ENCODE measurements at regions not wholly inside any gene's neighbourhood (a gene's known extent, or its start where the extent isn't known, plus 50 kb on each side); places are given as distances from the start of the nearest gene placed in this dataset.

- Histone ChIP-seq H3K27me3 (ENCODE audit: insufficient read depth, low read depth, low read length) (no peaks in the 10 kb centered on the region), H3K9me2 (ENCODE audit: insufficient read depth, low read length) (no peaks in the 10 kb centered on the region), H3K79me2 (replicated peaks; ENCODE audit: insufficient read depth, low read length) (no peaks in the 10 kb centered on the region), H3K9me3 (ENCODE audit: low read length) (no peaks in the 10 kb centered on the region), H3K9ac (ENCODE audit: low read length) (no peak overlapping the region), H2AFZ (ENCODE audit: low read depth, low read length) (no peak overlapping the region), H3F3A (ENCODE audit: insufficient read depth, low read length, poor library complexity, severe bottlenecking) (peaks cover 4% of the 10 kb centered on the region), H4K20me1 (ENCODE audit: insufficient read depth) (no peaks in the 10 kb centered on the region), H3K27ac (ENCODE audit: low read length) (no peak overlapping the region), H3K4me2 (ENCODE audit: low read length) (no peak overlapping the region), H3K36me3 (ENCODE audit: insufficient read depth, low read length) (no peaks in the 10 kb centered on the region), H3K4me3 (ENCODE audit: low read length) (no peak overlapping the region)
- TF ChIP-seq MXI1 (conservative IDR thresholded peaks at IDR 0.05; ENCODE audit: poor library complexity, severe bottlenecking) (no peak), EP300 (conservative IDR thresholded peaks at IDR 0.05; ENCODE audit: poor library complexity, severe bottlenecking) (no peak)
These were observed 579.6 kb upstream of the NXPH2 start for GRCh38 chr2:139359818-139360217.

GRCh38 chr2:139357972-139358371, 577.8 kb upstream of the NXPH2 start:
- Histone ChIP-seq H3K4me3 (ENCODE audit: low read length) (no peak overlapping the region), H4K20me1 (ENCODE audit: insufficient read depth) (no peaks in the 10 kb centered on the region), H3K9ac (ENCODE audit: low read length) (no peak overlapping the region), H2AFZ (ENCODE audit: low read depth, low read length) (no peak overlapping the region), H3K79me2 (replicated peaks; ENCODE audit: insufficient read depth, low read length) (no peaks in the 10 kb centered on the region), H3K9me2 (ENCODE audit: insufficient read depth, low read length) (no peaks in the 10 kb centered on the region), H3K27me3 (ENCODE audit: insufficient read depth, low read depth, low read length) (no peaks in the 10 kb centered on the region), H3K36me3 (ENCODE audit: insufficient read depth, low read length) (no peaks in the 10 kb centered on the region), H3K27ac (ENCODE audit: low read length) (no peak overlapping the region), H3F3A (ENCODE audit: insufficient read depth, low read length, poor library complexity, severe bottlenecking) (peaks cover 4% of the 10 kb centered on the region), H3K4me2 (ENCODE audit: low read length) (no peak overlapping the region), H3K9me3 (ENCODE audit: low read length) (peaks cover 5% of the 10 kb centered on the region)
- no peak for TF ChIP-seq EP300 (conservative IDR thresholded peaks at IDR 0.05; ENCODE audit: poor library complexity, severe bottlenecking)

GRCh38 chr2:139354518-139354917, 574.3 kb upstream of the NXPH2 start:
- Histone ChIP-seq H4K20me1 (ENCODE audit: insufficient read depth) (no peaks in the 10 kb centered on the region), H2AFZ (ENCODE audit: low read depth, low read length) (no peak overlapping the region), H3K36me3 (ENCODE audit: insufficient read depth, low read length) (no peaks in the 10 kb centered on the region), H3K4me3 (ENCODE audit: low read length) (no peak overlapping the region), H3K27ac (ENCODE audit: low read length) (no peak overlapping the region), H3K9ac (ENCODE audit: low read length) (no peak overlapping the region), H3K27me3 (ENCODE audit: insufficient read depth, low read depth, low read length) (no peaks in the 10 kb centered on the region), H3K9me2 (ENCODE audit: insufficient read depth, low read length) (no peaks in the 10 kb centered on the region), H3K9me3 (ENCODE audit: low read length) (peaks cover 5% of the 10 kb centered on the region), H3F3A (ENCODE audit: insufficient read depth, low read length, poor library complexity, severe bottlenecking) (no peaks in the 10 kb centered on the region), H3K79me2 (replicated peaks; ENCODE audit: insufficient read depth, low read length) (no peaks in the 10 kb centered on the region), H3K4me2 (ENCODE audit: low read length) (no peak overlapping the region)
- no peak for TF ChIP-seq POLR2AphosphoS5 (IDR thresholded peaks at IDR 0.05)
- TF ChIP-seq EZH2 (IDR thresholded peaks at IDR 0.05; ENCODE audit: borderline replicate concordance, insufficient read depth, low read length, poor library complexity, severe bottlenecking), result no peak
- no peak for TF ChIP-seq MXI1 (conservative IDR thresholded peaks at IDR 0.05; ENCODE audit: poor library complexity, severe bottlenecking)
- TF ChIP-seq RAD21 (conservative IDR thresholded peaks at IDR 0.05), result no peak
- TF ChIP-seq TAF1 (IDR thresholded peaks at IDR 0.05; ENCODE audit: low read depth), result no peak
- no peak for TF ChIP-seq SMC3 (conservative IDR thresholded peaks at IDR 0.05; ENCODE audit: poor library complexity)
- no peak for TF ChIP-seq EP300 (conservative IDR thresholded peaks at IDR 0.05; ENCODE audit: poor library complexity, severe bottlenecking)
- TF ChIP-seq CTCF (IDR thresholded peaks at IDR 0.05; ENCODE audit: poor library complexity, severe bottlenecking), result no peak
- TF ChIP-seq REST (IDR thresholded peaks at IDR 0.05; ENCODE audit: borderline replicate concordance), result no peak
